Embryonic facial prominence (tissue), 1 donor: ENCODE measurements at regions not wholly inside any gene's neighbourhood (a gene's known extent, or its start where the extent isn't known, plus 50 kb on each side); places are given as distances from the start of the nearest gene placed in this dataset.

Source experiments
- DNase-seq: peaks from one replicate; pipeline ENCODE4 v3.0.0-alpha.2; 2016; ENCODE audit errors: extremely low spot score

DNA sequence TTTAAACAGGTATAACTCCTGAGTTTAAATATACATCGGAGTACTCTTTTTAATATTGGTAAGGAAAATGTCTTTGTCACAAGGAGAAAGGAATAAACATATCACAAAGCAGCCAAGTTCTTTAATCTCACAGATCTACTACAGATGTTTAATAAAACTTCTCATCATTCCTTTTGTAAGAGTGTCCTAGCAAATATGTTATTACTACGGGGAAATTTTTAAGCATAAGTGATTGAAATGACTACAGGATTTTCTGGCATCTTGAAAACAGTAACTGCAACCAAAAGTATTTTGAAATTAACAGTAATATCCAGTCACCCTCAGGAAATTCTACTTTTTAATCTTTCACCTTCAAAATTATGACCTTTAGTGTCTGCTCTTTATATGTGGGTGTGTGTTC lies 403.1 kb downstream of the IRS1 start:
- DNase-seq = no peak

DNA sequence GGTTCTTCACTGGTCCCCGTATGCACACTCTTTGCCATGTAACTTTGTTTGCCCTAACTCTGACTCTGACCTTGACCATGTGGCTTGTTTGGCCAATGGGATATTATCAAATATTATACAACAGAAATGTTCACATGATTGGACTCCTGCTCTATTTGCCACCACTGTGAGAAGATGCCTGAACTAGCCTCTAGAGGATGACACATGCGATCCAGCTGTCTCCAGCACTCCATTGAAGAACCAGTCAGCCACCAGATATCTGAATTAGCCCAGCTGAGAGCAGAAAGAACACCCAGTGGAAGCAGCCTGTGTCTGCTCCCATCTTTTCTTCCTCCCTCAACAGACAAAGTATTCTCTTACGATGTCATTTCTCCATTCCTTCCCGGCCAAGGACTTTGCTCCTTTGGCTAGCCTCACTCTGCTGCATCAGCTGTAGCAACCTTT lies 412.1 kb downstream of the IRS1 start:
- DNase-seq = no peak

DNA sequence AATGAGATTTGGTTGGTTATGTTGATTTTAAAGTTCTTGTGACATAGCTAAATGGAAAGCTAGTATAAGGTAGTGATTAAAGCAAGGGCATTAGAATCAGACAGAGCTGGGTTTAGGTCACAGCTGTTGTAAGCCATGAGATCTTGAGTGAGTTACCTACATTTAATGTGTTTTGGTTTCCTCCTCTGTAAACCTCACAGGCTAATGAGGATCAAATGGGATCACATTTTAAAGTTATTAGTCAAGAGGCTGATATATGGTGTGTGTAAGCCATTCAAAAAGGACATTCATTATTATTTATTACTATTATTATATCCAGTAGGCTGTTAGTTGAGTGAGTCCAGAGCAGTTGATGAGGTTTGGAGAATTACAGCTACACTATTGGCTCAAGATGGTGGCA lies 416.2 kb downstream of the IRS1 start:
- DNase-seq = no peak

- no peak for DNase-seq
Observed at GRCh38 chr2:226380679-226381078, 418.9 kb downstream of the IRS1 start.

- no peak for DNase-seq
Observed at GRCh38 chr2:226378753-226379705, 420.6 kb downstream of the IRS1 start.

DNA sequence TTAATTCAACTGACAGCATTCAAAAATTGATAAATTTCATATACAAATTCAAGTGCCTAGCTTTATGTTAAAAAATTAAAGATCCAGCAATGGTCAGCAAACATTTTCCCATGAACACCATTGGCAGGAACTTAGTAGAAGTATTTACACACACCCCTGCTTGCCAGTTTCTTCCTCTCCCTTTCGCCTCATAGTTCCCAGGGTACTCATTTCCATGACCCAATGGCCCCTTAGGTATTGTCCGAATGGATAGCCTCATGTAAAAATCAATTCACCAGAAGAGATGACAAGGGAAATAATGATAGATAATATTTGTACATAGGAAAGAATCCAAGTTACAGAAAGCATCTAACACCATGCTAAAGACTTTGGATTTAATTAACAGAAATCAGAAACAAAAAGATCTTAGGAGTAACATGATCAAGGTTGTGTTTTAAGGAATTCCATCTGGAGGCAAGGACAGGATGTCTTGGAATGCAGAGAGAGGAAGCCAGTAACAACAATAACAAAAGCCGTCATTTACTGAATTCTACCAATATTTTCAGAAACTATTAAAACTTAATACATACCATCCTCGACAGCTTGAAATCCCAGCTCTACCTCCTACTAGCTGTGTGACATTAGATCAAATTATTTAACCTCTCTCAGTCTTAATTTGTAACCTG lies 423.0 kb downstream of the IRS1 start:
- no peak for DNase-seq

DNA sequence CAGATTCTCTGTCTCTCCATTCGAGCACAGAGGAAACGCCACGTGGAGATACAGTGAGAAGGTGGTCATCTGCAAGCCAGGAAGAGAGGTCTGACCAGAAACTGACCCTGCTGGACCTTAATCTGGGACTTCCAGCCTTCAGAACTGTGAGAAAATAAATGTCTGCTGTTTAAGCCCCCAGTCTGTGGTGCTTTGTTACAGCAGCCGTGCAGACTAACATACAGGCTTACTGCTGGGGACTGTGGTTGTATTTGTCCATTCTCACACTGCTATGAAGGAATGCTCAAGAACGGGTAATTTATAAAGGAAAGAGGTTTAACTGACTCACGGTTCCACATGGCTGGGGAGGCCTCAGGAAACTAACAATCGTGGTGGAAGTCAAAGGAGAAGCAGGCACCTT lies 432.7 kb downstream of the IRS1 start:
- no peak for DNase-seq

DNA sequence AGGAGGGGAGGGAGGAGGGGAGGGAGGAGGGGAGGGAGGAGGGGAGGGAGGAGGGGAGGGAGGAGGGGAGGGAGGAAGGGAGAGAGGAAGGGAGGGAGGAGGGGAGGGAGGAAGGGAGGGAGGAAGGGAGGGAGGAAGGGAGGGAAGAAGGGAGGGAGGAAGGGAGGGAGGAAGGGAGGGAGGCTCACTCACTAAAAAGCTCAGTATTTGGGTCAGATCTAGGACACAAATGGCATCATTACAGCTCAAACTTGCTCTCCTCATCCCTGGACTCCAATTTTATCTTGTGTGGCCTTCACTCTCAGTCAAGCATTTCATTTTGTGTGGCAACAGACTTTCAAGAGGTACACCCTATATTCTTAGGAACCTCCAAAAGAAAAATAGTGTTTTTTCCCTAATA lies 435.4 kb downstream of the IRS1 start:
- DNase-seq = no peak

- DNase-seq = no peak
Observed at GRCh38 chr2:226362980-226363379, 436.6 kb downstream of the IRS1 start.

DNA sequence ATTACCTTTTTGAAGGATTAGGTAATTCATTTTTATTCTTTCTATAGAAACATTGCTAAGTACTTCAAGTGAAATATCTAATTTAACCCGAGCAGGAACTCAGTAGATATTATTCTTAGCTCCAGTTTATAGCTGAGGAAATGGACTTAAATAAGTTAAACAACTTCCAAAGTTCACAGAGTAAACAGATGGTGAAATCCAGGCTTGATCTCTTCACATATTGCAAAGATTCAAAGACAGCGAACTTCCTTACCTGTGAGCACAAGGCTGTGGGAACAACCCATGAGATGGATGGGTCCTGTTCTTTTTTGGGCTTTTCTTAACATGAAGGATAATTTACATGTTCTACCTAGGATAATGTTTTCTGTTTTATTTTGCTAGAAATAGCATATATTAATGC lies 439.0 kb downstream of the IRS1 start:
- no peak for DNase-seq

DNA sequence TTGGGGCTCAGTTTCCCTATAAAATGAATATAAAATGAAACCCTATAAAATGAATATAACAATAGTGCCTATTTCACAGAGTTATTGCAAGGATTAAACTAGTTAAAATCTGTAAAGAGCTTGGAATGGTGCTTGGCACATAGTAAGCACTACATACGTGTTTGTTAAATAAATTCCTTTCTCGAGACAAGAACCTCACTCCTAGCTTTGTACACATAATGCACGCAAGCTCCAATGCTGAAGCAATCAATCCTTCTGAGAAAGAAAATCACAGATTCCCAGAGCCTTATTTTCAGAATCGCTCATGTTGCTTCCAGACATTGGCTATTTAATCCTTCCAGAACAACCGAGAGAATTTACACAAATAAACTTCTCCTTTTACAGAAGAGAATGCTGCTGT lies 440.9 kb downstream of the IRS1 start:
- no peak for DNase-seq

- DNase-seq = no peak
Observed at GRCh38 chr2:226357816-226358215, 441.8 kb downstream of the IRS1 start.

DNA sequence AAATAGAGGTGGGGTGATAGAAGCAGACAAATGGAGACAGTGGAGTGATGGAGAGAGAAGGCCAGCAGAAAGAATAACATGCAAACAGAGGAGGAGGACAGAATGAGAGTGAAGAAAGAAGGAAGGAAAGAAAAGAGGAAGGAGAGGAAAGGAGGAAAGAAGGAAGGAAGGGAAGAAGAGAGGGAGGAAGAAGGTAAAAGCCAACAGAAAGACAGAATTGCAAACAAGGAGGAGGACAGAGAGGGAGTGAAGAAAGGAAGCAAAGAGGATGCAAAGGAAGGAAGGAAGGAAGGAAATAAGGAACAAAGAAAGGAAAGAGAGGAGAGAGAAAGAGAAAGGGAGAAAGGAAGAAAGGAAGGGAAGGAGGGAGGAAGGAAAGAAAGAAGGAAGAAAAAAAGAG lies 444.0 kb downstream of the IRS1 start:
- DNase-seq = no peak

DNA sequence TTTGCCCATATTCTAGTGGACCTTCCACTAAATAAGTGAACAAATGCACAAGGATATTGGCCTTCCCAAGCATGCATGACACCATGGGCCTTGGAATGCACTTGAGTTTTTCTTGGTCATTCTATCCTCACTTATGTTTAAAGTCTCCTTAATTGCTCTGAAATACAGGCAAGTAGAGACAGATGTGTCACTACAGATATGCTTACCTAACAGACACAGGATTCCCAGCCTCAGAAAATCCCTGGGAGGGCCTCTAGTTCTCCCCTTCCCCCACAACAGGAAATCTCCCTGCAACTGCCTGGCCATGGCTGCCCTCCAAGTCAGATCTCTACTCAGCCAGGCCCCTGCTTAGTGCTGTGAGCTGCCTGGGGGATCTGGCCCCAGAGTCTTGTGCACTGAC lies 445.2 kb downstream of the IRS1 start:
- no peak for DNase-seq

DNA sequence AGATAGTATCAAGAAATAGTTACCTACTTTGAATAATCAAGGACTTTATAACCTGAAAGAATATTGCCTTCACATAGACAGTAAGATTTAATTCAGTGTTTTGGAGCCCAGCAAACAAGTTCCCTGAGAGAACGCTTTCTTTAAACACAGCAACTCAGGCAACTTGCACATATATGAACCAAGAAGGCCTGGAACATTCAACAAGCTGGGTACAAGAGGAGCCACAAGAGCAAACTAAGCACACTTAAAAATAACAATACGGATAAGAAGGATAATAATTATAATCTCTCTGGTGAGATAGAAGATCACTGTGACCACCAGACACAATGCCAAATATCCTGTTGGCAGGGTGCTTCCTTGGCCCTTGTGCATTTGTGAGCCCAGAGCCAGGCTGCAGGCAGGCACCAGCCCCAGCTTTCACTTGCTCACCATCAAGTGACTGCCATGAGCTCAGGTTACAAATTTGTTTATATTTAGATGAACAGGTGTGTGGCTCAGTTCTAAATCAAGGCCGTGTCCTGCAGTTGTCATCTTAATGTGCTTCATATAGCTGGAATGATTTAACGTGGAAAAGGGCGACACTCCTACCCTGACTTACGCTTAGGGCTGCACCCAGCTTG lies 446.6 kb downstream of the IRS1 start:
- DNase-seq = no peak

GRCh38 chr2:226351711-226352110 lies 447.9 kb downstream of the IRS1 start:
- DNase-seq = no peak

DNA sequence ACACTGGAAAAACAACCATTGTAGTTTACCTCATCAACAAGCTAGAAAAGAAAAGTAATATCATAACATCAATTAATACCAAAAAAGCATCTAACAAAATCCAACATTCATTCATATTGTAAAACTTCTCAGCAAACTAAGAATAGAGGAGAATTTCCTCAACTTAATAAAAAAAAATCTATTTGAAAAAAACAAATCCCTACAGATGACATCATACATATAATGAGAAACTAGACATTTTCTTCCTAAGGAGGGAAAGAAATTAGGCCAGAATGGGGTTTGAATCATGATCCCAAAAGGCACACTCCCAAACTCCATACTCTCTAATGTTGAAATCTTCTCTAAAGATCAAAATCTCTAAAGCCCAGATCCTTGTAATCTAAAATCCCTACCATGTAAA lies 460.0 kb downstream of the IRS1 start:
- no peak for DNase-seq

- DNase-seq = no peak
Observed at GRCh38 chr2:226338825-226339224, 460.8 kb downstream of the IRS1 start.

DNA sequence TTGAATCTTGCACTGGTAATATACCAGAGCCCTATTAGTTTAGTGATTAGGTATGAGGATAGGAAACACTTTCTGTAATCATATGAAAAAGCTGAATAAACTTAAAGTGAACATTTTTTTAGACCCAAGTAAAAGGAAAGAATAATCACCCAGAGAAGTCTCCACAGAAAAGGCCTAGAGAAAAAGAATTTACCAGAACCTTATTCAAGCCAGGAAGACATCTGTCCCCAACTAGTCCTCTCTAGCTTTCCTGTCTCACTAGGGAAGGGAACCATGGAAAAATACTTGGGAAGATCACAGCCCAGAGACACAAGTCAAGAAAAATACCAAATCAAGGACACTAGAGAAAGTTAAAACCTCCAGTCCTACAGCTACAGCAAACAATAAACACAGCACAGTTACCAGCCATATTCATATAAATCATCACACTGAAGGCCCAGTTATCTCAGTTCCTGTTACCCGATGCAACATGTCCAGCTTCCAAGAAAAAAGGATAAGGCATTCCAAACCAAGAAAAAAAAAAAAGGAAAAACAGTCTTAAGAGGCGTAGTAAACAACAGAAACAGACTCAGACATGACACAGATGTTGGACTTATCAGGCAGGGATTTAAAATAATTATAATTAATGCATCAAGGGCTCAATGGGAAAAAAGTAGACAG lies 461.5 kb downstream of the IRS1 start:
- no peak for DNase-seq

DNA sequence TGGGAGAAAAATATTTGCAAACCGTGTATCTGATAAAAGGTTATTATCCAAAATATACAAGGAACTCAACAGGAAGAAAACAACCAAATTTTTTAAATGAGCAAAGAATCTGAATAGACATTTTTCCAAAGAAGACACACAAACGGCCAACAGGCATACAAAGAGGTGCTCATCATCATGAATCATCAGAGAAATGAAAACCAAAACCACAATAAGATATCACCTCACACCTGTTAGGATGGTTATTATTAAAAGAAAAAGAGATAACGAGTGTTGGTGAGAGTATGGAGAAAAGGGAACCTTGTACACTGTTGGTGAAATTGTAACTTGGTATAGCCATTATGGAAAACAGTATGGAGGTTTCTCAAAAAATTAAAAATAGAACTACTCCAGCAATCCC lies 463.3 kb downstream of the IRS1 start:
- no peak for DNase-seq

DNA sequence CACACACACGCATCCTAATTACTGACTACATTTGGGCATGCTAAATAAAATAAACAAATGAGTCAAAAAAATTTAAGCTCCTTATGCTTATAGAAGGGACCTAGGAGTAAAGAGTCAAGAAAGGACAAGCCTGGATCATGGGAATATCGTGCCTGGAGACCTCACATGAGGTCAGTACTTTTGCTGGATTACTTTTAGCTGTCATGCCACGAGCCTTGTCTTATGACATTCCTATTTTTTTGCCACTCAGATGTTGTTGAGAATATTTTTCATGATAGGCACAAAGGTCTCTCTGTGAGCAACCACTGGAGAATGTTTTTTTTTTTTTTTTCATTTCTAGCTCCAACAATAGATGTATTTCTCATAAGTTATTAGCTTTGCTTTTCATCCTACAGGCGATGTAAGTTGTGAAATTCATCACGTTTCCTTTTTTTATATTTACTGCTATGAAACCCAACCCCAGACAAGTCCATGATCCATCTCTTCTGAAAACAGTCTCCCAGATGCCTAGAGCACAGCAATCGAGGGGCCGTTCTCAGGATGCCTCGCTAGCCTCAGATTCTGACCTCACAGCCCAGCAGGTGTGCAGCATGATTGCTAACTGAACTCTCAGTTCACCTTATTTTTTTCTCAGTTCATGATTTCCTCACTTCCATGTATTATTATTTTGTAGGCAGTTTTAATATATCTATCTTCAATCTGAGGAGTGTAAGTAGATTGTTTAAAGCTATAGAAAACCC lies 464.5 kb downstream of the IRS1 start:
- DNase-seq = no peak

GRCh38 chr2:226333388-226333787 lies 466.2 kb downstream of the IRS1 start:
- DNase-seq = no peak
